Activated CD4-positive, alpha-beta T cell treated with anti-CD3 and anti-CD28 coated beads, Interleukin-2, Interleukin-6, amounts not matched to agents 100 ng/mL and 50 ng/mL, durations not matched to agents 16 hours and 8 hours (primary cell): ENCODE measurements at regions not wholly inside any gene's neighbourhood (a gene's known extent, or its start where the extent isn't known, plus 50 kb on each side); places are given as distances from the start of the nearest gene placed in this dataset.

Source experiments
- DNase-seq: peaks from one replicate; pipeline ENCODE4 v3.0.0-alpha.2; 2020

- no peak for DNase-seq
Measured at GRCh38 chr3:34200576-34200975, 402.1 kb downstream of the PDCD6IP start.

DNA sequence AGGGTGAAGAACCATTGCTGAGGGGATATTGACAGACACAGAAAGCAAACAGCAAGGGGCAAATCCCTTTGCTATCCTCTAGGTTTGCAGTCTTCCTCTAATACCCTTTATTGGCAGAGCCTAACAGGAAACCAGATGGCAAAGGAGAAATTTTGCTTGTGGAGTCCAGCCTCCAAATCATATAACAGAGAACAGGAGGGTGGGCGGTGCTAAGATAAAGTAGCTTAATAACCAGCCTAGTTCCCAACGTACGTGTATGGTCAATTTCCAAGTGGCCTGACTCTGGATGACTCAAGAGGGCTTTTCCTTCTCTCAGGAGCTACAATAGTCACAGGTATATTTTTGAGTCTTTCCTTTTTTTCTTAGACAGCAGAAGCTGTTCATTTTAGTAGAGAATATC lies 404.5 kb downstream of the PDCD6IP start:
- DNase-seq, result no peak

DNA sequence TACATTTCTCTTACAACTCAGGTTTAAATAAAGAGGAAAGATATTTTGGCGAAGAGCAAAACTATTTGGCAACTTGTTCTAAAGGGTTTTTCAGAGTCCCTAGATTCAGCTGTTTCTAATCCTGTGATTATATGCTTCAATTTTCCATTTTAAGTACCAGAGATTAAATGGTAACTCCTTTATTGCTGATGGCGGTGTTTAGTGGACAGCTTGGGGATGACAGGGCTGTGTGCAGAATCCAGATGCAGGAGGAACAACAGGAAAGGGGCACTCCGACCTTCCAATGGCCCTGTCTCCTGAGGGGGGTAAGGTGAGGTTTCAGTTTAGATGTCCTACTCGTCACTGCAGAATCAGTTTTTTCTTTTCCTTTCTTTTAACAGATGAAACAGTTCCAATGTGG lies 405.0 kb downstream of the PDCD6IP start:
- no peak for DNase-seq

DNA sequence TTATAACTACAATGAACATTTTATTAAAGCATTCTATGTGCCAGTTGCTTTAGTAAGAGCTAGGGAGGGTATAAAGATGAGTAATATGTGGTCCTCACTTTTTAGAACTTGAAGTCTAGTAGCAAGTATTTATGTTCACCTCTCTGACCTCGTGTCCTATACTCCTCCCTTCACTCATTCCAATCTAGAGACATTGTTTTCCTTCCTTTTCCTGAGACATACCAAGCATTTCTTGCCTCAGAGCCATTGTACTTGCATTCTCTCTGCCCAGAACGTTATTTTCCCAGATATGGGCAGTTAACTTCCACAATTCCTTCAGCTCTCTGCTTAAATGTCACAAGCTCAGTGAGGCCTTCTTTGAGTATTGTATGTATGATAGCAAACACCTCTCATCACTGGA lies 408.6 kb downstream of the PDCD6IP start:
- DNase-seq, result no peak

DNA sequence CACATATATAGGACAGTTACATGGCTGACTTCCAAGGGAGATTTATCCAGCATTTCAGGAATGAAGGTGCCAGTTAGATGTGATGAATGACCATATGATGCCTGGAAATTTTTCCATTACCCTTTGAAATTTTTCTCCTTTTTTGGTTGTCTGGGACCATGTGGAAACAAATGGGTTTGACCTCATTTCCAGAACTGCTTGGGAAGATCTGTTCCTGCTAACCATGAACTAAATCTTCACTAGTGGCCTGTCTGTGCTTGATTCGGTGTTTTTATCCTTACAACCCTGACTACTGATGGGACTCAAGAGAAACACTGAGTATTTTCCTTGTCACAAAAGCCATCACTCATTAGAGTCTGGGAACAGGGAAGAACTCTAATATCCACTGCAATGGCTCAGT lies 409.4 kb downstream of the PDCD6IP start:
- no peak for DNase-seq

GRCh38 chr3:34212175-34212574 lies 413.7 kb downstream of the PDCD6IP start:
- no peak for DNase-seq

DNA sequence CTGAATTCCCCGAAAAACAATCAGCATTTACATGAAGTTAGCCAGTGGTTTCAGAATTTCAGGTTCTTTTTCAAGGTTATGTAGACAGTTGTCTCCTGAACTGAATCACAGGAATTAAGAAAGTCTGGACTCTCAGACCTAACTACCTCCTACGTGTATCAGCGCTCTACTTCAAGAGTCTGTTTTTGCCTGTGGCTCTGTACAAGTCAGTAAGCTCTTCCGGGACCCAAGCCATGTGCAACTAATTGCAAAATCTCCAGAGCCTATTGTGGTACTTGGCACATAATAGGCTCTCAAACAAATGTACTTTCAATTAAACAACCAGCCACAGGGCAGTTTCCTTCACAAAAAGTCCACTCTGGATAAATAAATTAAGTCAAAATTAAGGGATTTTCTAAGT lies 414.2 kb downstream of the PDCD6IP start:
- no peak for DNase-seq

DNA sequence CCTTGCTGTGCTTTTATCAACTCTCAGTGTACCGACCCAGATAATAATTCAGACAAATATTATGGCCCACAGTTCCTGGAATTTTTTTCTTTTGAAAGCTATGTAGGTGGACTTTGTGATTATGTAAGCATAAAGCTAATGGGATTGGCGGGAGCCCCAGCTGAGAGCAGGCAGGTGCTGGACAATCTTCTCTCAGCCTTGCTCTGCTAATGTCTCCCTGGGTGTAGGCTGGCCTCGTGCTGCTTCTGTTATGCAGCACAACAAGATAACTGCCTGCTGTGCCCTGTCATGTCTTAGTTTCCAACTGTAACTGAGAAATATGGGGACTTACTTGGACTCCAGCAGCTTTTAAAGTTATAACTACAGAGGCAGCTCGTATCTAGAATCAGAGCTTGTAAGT lies 415.0 kb downstream of the PDCD6IP start:
- DNase-seq, result no peak

GRCh38 chr3:34216711-34217335 lies 418.4 kb downstream of the PDCD6IP start:
- DNase-seq, result no peak

- no peak for DNase-seq
Measured at GRCh38 chr3:34218706-34219385, 420.4 kb downstream of the PDCD6IP start.

GRCh38 chr3:34219556-34219955 lies 421.1 kb downstream of the PDCD6IP start:
- DNase-seq, result no peak

- DNase-seq, result no peak
Measured at GRCh38 chr3:34225821-34226366, 427.5 kb downstream of the PDCD6IP start.

GRCh38 chr3:34229876-34230275 lies 431.4 kb downstream of the PDCD6IP start:
- DNase-seq, result no peak

DNA sequence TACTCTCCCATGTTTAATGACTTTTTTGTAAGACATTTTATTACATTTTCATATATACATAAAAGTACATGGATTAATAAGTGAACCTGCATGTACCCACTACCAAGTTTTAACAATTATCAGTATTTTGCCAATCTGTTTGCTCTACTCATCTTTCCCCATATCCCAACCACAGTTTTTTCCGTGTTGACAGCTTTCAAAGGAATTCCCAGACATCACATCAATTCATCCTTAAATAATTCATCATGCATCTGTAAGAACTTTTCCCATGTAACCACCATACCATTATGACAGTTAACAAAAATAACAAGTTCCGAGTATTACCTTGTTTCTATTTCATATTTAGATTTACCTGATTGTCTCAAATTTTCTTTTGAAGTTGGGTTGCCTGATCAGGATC lies 436.7 kb downstream of the PDCD6IP start:
- DNase-seq, result no peak

GRCh38 chr3:34237946-34238345 lies 439.5 kb downstream of the PDCD6IP start:
- no peak for DNase-seq

- DNase-seq, result no peak
Measured at GRCh38 chr3:34238407-34238806, 440.0 kb downstream of the PDCD6IP start.

DNA sequence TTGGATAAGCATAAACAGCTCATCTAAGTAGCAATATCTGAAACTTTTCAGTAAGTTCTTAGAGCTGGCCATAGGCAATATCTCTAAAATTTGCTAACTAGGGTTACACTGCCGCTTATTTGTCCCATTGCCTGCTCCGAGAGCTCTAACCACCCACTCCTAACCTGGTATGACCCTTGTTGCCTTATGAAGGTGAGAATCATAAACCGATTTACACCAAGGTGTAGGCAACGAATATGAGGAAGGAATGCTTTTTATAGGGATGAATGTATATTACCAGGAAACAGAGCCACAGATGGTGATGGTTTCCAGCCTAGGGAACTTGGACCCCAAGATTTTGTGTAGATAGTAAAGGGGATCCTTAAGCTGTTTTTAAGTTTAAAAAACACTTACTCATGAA lies 440.9 kb downstream of the PDCD6IP start:
- no peak for DNase-seq

GRCh38 chr3:34239875-34240274 lies 441.4 kb downstream of the PDCD6IP start:
- no peak for DNase-seq

DNA sequence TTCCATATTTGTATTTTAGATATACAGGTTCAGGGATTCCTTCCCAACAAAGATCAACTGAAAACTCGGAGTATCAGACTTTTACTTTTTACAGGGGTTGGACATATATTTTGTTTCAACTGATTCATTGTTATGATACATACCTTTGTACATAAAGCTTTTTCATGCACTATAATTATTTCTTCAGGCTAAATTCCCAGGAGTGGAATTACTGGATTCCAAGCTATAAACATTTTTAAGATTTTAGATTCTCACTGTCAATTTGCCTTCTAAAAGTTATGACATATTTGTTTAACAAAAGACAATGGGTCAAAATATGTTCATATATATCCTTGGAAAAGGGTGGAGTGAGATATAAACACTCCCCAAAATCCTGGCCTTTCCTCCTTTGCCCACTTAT lies 449.0 kb downstream of the PDCD6IP start:
- no peak for DNase-seq

- DNase-seq, result no peak
Measured at GRCh38 chr3:34248352-34248751, 449.9 kb downstream of the PDCD6IP start.

GRCh38 chr3:34254285-34254684 lies 455.9 kb downstream of the PDCD6IP start:
- no peak for DNase-seq

DNA sequence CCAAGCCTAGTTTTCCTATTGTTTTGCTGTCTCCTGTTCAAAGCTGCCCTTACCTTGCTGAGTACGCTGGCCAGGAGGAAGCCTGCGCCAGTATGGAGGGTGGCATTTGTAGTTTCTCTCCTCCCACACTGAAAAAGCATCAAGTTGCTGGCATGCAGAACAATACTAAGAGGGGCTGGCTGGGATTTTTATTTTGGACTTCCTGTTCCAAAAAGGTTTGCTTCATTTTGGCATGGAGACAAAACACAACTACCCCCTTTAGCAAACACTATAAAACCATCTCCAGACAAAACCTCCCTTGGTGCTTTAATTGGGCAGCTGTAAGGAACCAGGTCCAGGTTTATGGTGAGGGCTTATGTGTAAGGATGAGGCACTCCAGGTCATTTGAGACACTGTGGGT lies 457.6 kb downstream of the PDCD6IP start:
- DNase-seq, result no peak

GRCh38 chr3:34256791-34257190 lies 458.4 kb downstream of the PDCD6IP start:
- DNase-seq, result no peak

GRCh38 chr3:34258271-34258998 lies 460.0 kb downstream of the PDCD6IP start:
- DNase-seq, result no peak
